Mesodermal cell (in vitro differentiated cells): ENCODE measurements at regions not wholly inside any gene's neighbourhood (a gene's known extent, or its start where the extent isn't known, plus 50 kb on each side); places are given as distances from the start of the nearest gene placed in this dataset.

Experiments used
- H3K27ac ChIP-seq: 2 replicates; pipeline ENCODE4 v1.7.0; 2013; ENCODE audit warnings: mild to moderate bottlenecking, low read depth, low read length, moderate library complexity; ENCODE audit not compliant: severe bottlenecking
- H3K36me3 ChIP-seq: 2 replicates; pipeline ENCODE4 v1.7.1; 2013; ENCODE audit warnings: mild to moderate bottlenecking, low read length, moderate library complexity; ENCODE audit not compliant: control insufficient read depth, insufficient read depth
- H3K4me1 ChIP-seq: one replicate; pipeline ENCODE4 v1.7.1; 2013; ENCODE audit warnings: mild to moderate bottlenecking, low read length; ENCODE audit not compliant: insufficient read depth, control insufficient read depth, poor library complexity, severe bottlenecking
- H3K4me3 ChIP-seq: 2 replicates; pipeline ENCODE4 v1.7.0; 2013; ENCODE audit warnings: low read length, control low read depth, mild to moderate bottlenecking; ENCODE audit not compliant: insufficient read depth, poor library complexity, severe bottlenecking; ENCODE audit errors: extremely low read depth
- H3K9me3 ChIP-seq: 2 replicates; pipeline ENCODE4 v1.7.1; 2013; ENCODE audit warnings: mild to moderate bottlenecking, low read length, moderate library complexity; ENCODE audit not compliant: control insufficient read depth
- WGBS, 2 experiments: methylation state at CpG; one replicate each; pipeline ENCODE4 v1.1.5; 2013; ENCODE audit warnings: missing lambda C conversion rate in 2 of 2; ENCODE audit not compliant: insufficient coverage in 2 of 2; 5-methylcytosine and 5-hydroxymethylcytosine counted together

GRCh38 chr2:134170294-134170693 lies 83.6 kb upstream of the MGAT5 start:
- Histone ChIP-seq H3K36me3 (peaks cover 3% of the 10 kb centered on the region), H3K27ac (no peak overlapping the region), H3K9me3 (no peaks in the 10 kb centered on the region), H3K4me1 (no peaks in the 10 kb centered on the region), H3K4me3 (no peak overlapping the region)
- WGBS, 2 experiments, result no CpG with 5 or more reads among the region's 3 CpGs

GRCh38 chr2:134170700-134171099 lies 83.2 kb upstream of the MGAT5 start:
- H3K9me3 ChIP-seq, result no peaks in the 10 kb centered on the region
- H3K27ac ChIP-seq, result no peak overlapping the region
- 94 to 100% methylated on average over 2 of the region's 3 CpGs for WGBS, 2 experiments
- no peaks in the 10 kb centered on the region for H3K4me1 ChIP-seq
- no peak overlapping the region for H3K4me3 ChIP-seq
- peaks cover 3% of the 10 kb centered on the region for H3K36me3 ChIP-seq

- H3K4me3 ChIP-seq, result no peak overlapping the region
- peaks cover 7% of the 10 kb centered on the region for H3K36me3 ChIP-seq
- WGBS, 2 experiments, result 92 to 93% methylated on average over 9 to 11 of the region's 14 CpGs
- H3K4me1 ChIP-seq, result no peaks in the 10 kb centered on the region
- H3K9me3 ChIP-seq, result no peaks in the 10 kb centered on the region
- H3K27ac ChIP-seq, result no peak overlapping the region
These were observed 80.4 kb upstream of the MGAT5 start for GRCh38 chr2:134173338-134174016.

- 88 to 92% methylated on average over 3 to 5 of the region's 5 CpGs for WGBS, 2 experiments
- H3K27ac ChIP-seq, result no peak overlapping the region
- H3K9me3 ChIP-seq, result no peaks in the 10 kb centered on the region
- no peaks in the 10 kb centered on the region for H3K4me1 ChIP-seq
- H3K36me3 ChIP-seq, result peaks cover 7% of the 10 kb centered on the region
- H3K4me3 ChIP-seq, result no peak overlapping the region
These were observed 79.2 kb upstream of the MGAT5 start for GRCh38 chr2:134174711-134175110.

GRCh38 chr2:134175834-134176233 lies 78.0 kb upstream of the MGAT5 start:
- Histone ChIP-seq H3K36me3 (peaks cover 7% of the 10 kb centered on the region), H3K9me3 (no peaks in the 10 kb centered on the region), H3K4me3 (no peak overlapping the region), H3K4me1 (no peaks in the 10 kb centered on the region), H3K27ac (no peak overlapping the region)
- 82 to 100% methylated on average over 1 of the region's 1 CpG for WGBS, 2 experiments

- Histone ChIP-seq H3K4me3 (no peak overlapping the region), H3K27ac (no peak overlapping the region), H3K4me1 (no peaks in the 10 kb centered on the region), H3K36me3 (peaks cover 4% of the 10 kb centered on the region), H3K9me3 (no peaks in the 10 kb centered on the region)
- WGBS, 2 experiments, result 89% methylated on average over 12 of the region's 13 CpGs
These were observed 76.4 kb upstream of the MGAT5 start for GRCh38 chr2:134177351-134177931.

- WGBS, 2 experiments, result 73 to 90% methylated on average over 2 of the region's 3 CpGs
- no peak overlapping the region for H3K4me3 ChIP-seq
- no peak overlapping the region for H3K27ac ChIP-seq
- peaks cover 4% of the 10 kb centered on the region for H3K36me3 ChIP-seq
- H3K4me1 ChIP-seq, result no peaks in the 10 kb centered on the region
- no peaks in the 10 kb centered on the region for H3K9me3 ChIP-seq
These were observed 75.6 kb upstream of the MGAT5 start for GRCh38 chr2:134178138-134178877.

- WGBS, 2 experiments, result 84 to 100% methylated on average over 1 to 5 of the region's 5 CpGs
- peaks cover 11% of the 10 kb centered on the region for H3K4me1 ChIP-seq
- H3K27ac ChIP-seq, result no peak overlapping the region
- no peaks in the 10 kb centered on the region for H3K9me3 ChIP-seq
- no peak overlapping the region for H3K4me3 ChIP-seq
- H3K36me3 ChIP-seq, result peaks cover 7% of the 10 kb centered on the region
These were observed 72.7 kb upstream of the MGAT5 start for GRCh38 chr2:134181219-134181618.

GRCh38 chr2:134183679-134184078 lies 70.2 kb upstream of the MGAT5 start:
- Histone ChIP-seq H3K9me3 (no peaks in the 10 kb centered on the region), H3K4me1 (peaks cover 11% of the 10 kb centered on the region), H3K27ac (no peak overlapping the region), H3K36me3 (peaks cover 2% of the 10 kb centered on the region), H3K4me3 (no peak overlapping the region)
- 92 to 94% methylated on average over 7 to 8 of the region's 9 CpGs for WGBS, 2 experiments

- H3K9me3 ChIP-seq, result no peaks in the 10 kb centered on the region
- 82 to 89% methylated on average over 3 to 4 of the region's 4 CpGs for WGBS, 2 experiments
- H3K4me3 ChIP-seq, result no peak overlapping the region
- peaks cover 11% of the 10 kb centered on the region for H3K4me1 ChIP-seq
- no peak overlapping the region for H3K27ac ChIP-seq
- H3K36me3 ChIP-seq, result peaks cover 2% of the 10 kb centered on the region
These were observed 68.2 kb upstream of the MGAT5 start for GRCh38 chr2:134185639-134186038.
